ENCODE measurements at regions not wholly inside any gene's neighbourhood (a gene's known extent, or its start where the extent isn't known, plus 50 kb on each side); places are given as distances from the start of the nearest gene placed in this dataset.

DNA sequence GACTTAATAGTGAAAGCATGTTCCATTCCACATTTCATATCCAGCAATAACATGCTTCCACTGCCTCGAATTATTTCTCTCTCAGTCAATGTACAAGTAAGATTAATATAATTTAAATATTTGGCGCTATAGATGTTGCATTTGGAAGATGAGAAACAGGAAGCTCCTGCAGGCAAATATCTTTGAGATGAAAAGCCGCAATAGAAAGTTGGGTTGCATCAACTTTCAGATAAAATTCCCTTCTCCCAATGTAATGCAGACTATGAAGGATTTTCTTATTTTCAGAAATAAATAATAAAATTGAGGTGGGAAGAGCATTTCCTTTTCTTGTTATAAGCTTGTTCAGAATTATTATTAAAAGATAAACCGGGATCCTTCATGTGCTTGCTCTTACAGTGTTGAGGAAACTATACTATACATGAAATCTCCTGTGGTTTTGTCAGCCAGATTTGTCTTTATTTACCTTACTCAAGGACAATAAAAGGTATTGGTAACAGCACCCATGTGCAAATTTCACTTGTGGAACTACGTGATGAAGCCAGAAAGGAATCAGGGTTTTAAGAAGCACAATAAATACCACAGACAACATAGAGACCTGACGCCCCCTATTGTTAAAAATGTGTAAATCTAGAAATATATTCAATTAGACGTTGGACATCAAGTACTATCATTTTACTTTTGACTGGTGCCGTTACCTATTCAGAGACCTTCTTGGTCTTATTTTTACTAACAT lies 307.0 kb downstream of the ARPP21 start:
- Histone ChIP-seq H3K4me3 (ENCODE audit: extremely low read depth in 1 of 4, insufficient read depth in 2 of 4, low read depth in 3 of 4, low read length in 4 of 4) (no peak overlapping the region), H3K4me1 (replicated peaks in 1 of 4; ENCODE audit: control insufficient read depth in 3 of 4, insufficient read depth in 4 of 4, low read length in 3 of 4) (no peaks in the 10 kb centered on the region), H3K4me2 (ENCODE audit: insufficient read depth in 1 of 2, low read depth in 2 of 2, low read length in 2 of 2) (no peak overlapping the region), H3K18ac (ENCODE audit: extremely low read depth, low read length) (no peak overlapping the region), H3K79me1 (ENCODE audit: low read depth, low read length) (no peaks in the 10 kb centered on the region), H3K36me3 (ENCODE audit: control insufficient read depth in 2 of 4, insufficient read depth in 4 of 4, low read length in 3 of 4) (no peaks in the 10 kb centered on the region), H3K4ac (replicated peaks; ENCODE audit: insufficient read length, low read depth, low read length) (no peak overlapping the region), H3K9ac (replicated peaks in 1 of 4; ENCODE audit: extremely low read depth in 1 of 4, low read depth in 3 of 4, low read length in 3 of 4) (no peak overlapping the region), H3K23ac (ENCODE audit: insufficient read length) (no peak overlapping the region), H4K20me1 (replicated peaks in 1 of 2; ENCODE audit: control insufficient read depth in 1 of 2, insufficient read depth in 2 of 2, low read length in 2 of 2) (no peaks in the 10 kb centered on the region), H3K27me3 (replicated peaks in 1 of 4; ENCODE audit: control insufficient read depth in 3 of 4, extremely low read depth in 1 of 4, insufficient read depth in 3 of 4, low read length in 3 of 4) (no peaks in the 10 kb centered on the region), H3K9me3 (ENCODE audit: insufficient read depth in 2 of 2, low read depth in 1 of 2, low read length in 1 of 2) (no peaks in the 10 kb centered on the region), H3K79me2 (ENCODE audit: control insufficient read depth in 1 of 2, insufficient read depth in 2 of 2, low read length in 2 of 2) (no peaks in the 10 kb centered on the region), H3K56ac (replicated peaks; ENCODE audit: insufficient read length, low read depth, low read length) (no peak overlapping the region), H4K5ac (ENCODE audit: insufficient read length, low read depth, low read length) (no peak overlapping the region), H4K91ac (replicated peaks; ENCODE audit: insufficient read length, low read length) (no peak overlapping the region), H2AK5ac (ENCODE audit: low read depth, low read length) (no peak overlapping the region), H3K27ac (ENCODE audit: low read depth, low read length) (no peak overlapping the region), H2BK15ac (ENCODE audit: low read length) (no peak overlapping the region), H2BK5ac (ENCODE audit: low read depth, low read length) (no peak overlapping the region), H2AFZ (ENCODE audit: low read length) (no peak overlapping the region), H2BK120ac (replicated peaks; ENCODE audit: low read depth, low read length) (no peak overlapping the region), H4K8ac (ENCODE audit: extremely low read depth, insufficient read depth, low read length) (no peak overlapping the region), H2BK12ac (ENCODE audit: low read depth, low read length) (no peak overlapping the region), H2BK20ac (ENCODE audit: low read length) (no peak overlapping the region), H3K23me2 (ENCODE audit: low read depth, low read length) (no peaks in the 10 kb centered on the region), H3K14ac (ENCODE audit: insufficient read length) (no peak overlapping the region)
- FAIRE-seq, result no peak
- DNase-seq (ENCODE audit: low read depth in 1 of 2, low spot score in 2 of 2), result no peak
- CTCF ChIA-PET (ENCODE audit: partially characterized antibody), result interaction anchor here (0.5 to 2.4 kb wide), 17 partner anchors 10 to 1200 kb away, joined by 3 to 13 read pairs (median 3); no protein-coding TSS in a partner anchor
- 68% methylated on average over 8 of the region's 8 CpGs; no CpG with 5 or more reads in 1 of the 2 experiments for WGBS, 2 experiments (ENCODE audit: extremely low coverage in 1 of 2, insufficient coverage in 1 of 2, insufficient read length in 1 of 2, insufficient replicate concordance in 2 of 2, low coverage in 1 of 2, low lambda C conversion rate in 2 of 2, missing lambda C conversion rate in 1 of 2)
- TF ChIP-seq, protein P1, sequence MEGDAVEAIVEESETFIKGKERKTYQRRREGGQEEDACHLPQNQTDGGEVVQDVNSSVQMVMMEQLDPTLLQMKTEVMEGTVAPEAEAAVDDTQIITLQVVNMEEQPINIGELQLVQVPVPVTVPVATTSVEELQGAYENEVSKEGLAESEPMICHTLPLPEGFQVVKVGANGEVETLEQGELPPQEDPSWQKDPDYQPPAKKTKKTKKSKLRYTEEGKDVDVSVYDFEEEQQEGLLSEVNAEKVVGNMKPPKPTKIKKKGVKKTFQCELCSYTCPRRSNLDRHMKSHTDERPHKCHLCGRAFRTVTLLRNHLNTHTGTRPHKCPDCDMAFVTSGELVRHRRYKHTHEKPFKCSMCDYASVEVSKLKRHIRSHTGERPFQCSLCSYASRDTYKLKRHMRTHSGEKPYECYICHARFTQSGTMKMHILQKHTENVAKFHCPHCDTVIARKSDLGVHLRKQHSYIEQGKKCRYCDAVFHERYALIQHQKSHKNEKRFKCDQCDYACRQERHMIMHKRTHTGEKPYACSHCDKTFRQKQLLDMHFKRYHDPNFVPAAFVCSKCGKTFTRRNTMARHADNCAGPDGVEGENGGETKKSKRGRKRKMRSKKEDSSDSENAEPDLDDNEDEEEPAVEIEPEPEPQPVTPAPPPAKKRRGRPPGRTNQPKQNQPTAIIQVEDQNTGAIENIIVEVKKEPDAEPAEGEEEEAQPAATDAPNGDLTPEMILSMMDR (IDR thresholded peaks at IDR 0.05; ENCODE audit: control extremely low read depth in 1 of 3, insufficient read depth in 1 of 3, low read depth in 1 of 3, low read length in 3 of 3), result peak in 1 of 3 experiments; percentile 46; a peak in 2 of 4 replicates
- TF ChIP-seq ZNF274 (IDR thresholded peaks at IDR 0.05; ENCODE audit: borderline replicate concordance, extremely low read depth, low read length) (no peak), TEAD4 (IDR thresholded peaks at IDR 0.05; ENCODE audit: low read depth, low read length) (peak; percentile 64; the same call in 1 of the 2 replicates), NRF1 (IDR thresholded peaks at IDR 0.05; ENCODE audit: low read depth, low read length) (no peak), RAD21 (IDR thresholded peaks at IDR 0.05 in 1 of 2, conservative IDR thresholded peaks at IDR 0.05 in 1 of 2; ENCODE audit: low read depth in 2 of 2, low read length in 2 of 2) (peak; percentile 53 to 54)
- POLR2A ChIA-PET (ENCODE audit: partially characterized antibody), result no interaction called here

All from H1 (cell line).